B cell (primary cell): ENCODE measurements at regions not wholly inside any gene's neighbourhood (a gene's known extent, or its start where the extent isn't known, plus 50 kb on each side); places are given as distances from the start of the nearest gene placed in this dataset.
"Not testable (repeated sequence)": the region's sequence is repeated elsewhere in the genome, so short reads cannot be mapped to it uniquely, and the experiment has no call there.

Experiments used
- ATAC-seq: fragments of 200-7000 bp; cut with Tn5 transposase; one replicate; pipeline ENCODE4 v1.10.0; 2021; ENCODE audit warnings: low read depth, mild to moderate bottlenecking, moderate number of reproducible peaks, moderate library complexity
- CTCF ChIA-PET: fragments of 350-600 bp; sonication (Branson Sonifier 250); formaldehyde crosslinking; loops from one replicate; lab custom pipeline; 2021; ENCODE audit warnings: antibody characterized with exemption, inconsistent platforms; lab: Charles Lee
- POLR2A ChIA-PET: fragments of 350-600 bp; sonication (Branson Sonifier 250); formaldehyde crosslinking; loops from one replicate; lab custom pipeline; 2021; ENCODE audit warnings: antibody characterized with exemption; lab: Charles Lee
- DNase-seq: peaks from one replicate; pipeline ENCODE4 v3.0.0; 2013
- H2AFZ ChIP-seq: 2 replicates; pipeline ENCODE4 v1.6.1; 2012; ENCODE audit warnings: mild to moderate bottlenecking, low read depth, low read length; ENCODE audit not compliant: insufficient read depth, poor library complexity, severe bottlenecking
- H3K27ac ChIP-seq, 2 donors: 1 replicate in 1 of 2; 2 replicates in 1 of 2; pipeline ENCODE4 v1.5.1; 2012 to 2013; ENCODE audit warnings: low read length in 2 of 2, mild to moderate bottlenecking in 2 of 2, moderate library complexity in 1 of 2
- H3K27me3 ChIP-seq, 4 experiments: fragments of 200-600 bp in 1 of 4; sonication (generic) in 1 of 4; replicated peaks in 1 of 4; 1 replicate in 2 of 4; 2 replicates in 2 of 4; pipeline versions ENCODE4 v1.6.1 to v1.7.0; 2013 to 2016; ENCODE audit warnings: low read length in 3 of 4, mild to moderate bottlenecking in 2 of 4, mixed read lengths in 1 of 4, moderate library complexity in 1 of 4; ENCODE audit not compliant: insufficient read depth in 4 of 4, control insufficient read depth in 3 of 4; ENCODE audit errors: control extremely low read depth in 1 of 4
- H3K36me3 ChIP-seq, 2 experiments: replicated peaks in 1 of 2; 1 replicate in 1 of 2; 2 replicates in 1 of 2; pipeline versions ENCODE4 v1.6.1 to v1.7.1; 2013; ENCODE audit warnings: low read length in 1 of 2; ENCODE audit not compliant: insufficient read depth in 2 of 2, control insufficient read depth in 1 of 2; ENCODE audit errors: control extremely low read depth in 1 of 2, extremely low read depth in 1 of 2
- H3K4me1 ChIP-seq, 2 donors: fragments of 200-600 bp in 1 of 2; sonication (generic) in 1 of 2; 1 replicate in 1 of 2; 2 replicates in 1 of 2; pipeline versions ENCODE4 v1.5.1 to v1.6.1; 2013 to 2017; ENCODE audit warnings: low read length in 2 of 2; ENCODE audit not compliant: control insufficient read depth in 2 of 2, insufficient read depth in 2 of 2
- H3K4me2 ChIP-seq: replicated peaks from 2 replicates; pipeline ENCODE3; 2012; ENCODE audit warnings: mild to moderate bottlenecking, low read depth, low read length; ENCODE audit not compliant: poor library complexity, severe bottlenecking
- H3K4me3 ChIP-seq, 5 experiments: fragments of 200-600 bp in 1 of 5; sonication (generic) in 1 of 5; 1 replicate in 3 of 5; 2 replicates in 2 of 5; pipeline versions ENCODE4 v1.5.1 to v1.7.0; 2011 to 2016; ENCODE audit warnings: low read length in 4 of 5, mild to moderate bottlenecking in 4 of 5, low read depth in 2 of 5, control low read depth in 1 of 5, moderate library complexity in 1 of 5; ENCODE audit not compliant: insufficient read depth in 1 of 5; ENCODE audit errors: control extremely low read depth in 1 of 5, extremely low read depth in 1 of 5
- H3K79me2 ChIP-seq: fragments of 200-600 bp; sonication (generic); one replicate; pipeline ENCODE4 v1.6.0; 2016; ENCODE audit warnings: low read length; ENCODE audit not compliant: control insufficient read depth, insufficient read depth
- H3K9ac ChIP-seq: fragments of 200-600 bp; sonication (generic); 2 replicates; pipeline ENCODE4 v1.6.1; 2017; ENCODE audit warnings: mild to moderate bottlenecking, low read length, moderate library complexity
- H3K9me3 ChIP-seq, 3 donors: one replicate each; pipeline versions ENCODE4 v1.6.1 to v1.7.1; 2013; ENCODE audit warnings: low read length in 2 of 3; ENCODE audit not compliant: control insufficient read depth in 2 of 3, insufficient read depth in 1 of 3; ENCODE audit errors: control extremely low read depth in 1 of 3
- H4K20me1 ChIP-seq: 2 replicates; pipeline ENCODE4 v1.6.0; 2012; ENCODE audit warnings: mild to moderate bottlenecking, low read length; ENCODE audit not compliant: insufficient read depth, control insufficient read depth, poor library complexity, severe bottlenecking
- H3K27ac Mint-ChIP-seq: one replicate; pipeline ENCODE4 v1.8.0; 2021; ENCODE audit warnings: mixed read lengths
- H3K27me3 Mint-ChIP-seq: one replicate; pipeline ENCODE4 v1.8.0; 2021; ENCODE audit warnings: mixed read lengths
- H3K4me1 Mint-ChIP-seq: one replicate; pipeline ENCODE4 v1.8.0; 2021; ENCODE audit warnings: mixed read lengths
- H3K4me3 Mint-ChIP-seq: one replicate; pipeline ENCODE4 v1.8.0; 2021; ENCODE audit warnings: mixed read lengths
- H3K9me3 Mint-ChIP-seq: one replicate; pipeline ENCODE4 v1.8.0; 2022; ENCODE audit warnings: mixed read lengths; ENCODE audit not compliant: insufficient read depth
- CTCF ChIP-seq: fragments of 200-600 bp; IDR thresholded peaks from one replicate; pipeline ENCODE4 v1.8.0; 2022; ENCODE audit warnings: antibody characterized with exemption, mild to moderate bottlenecking
- EZH2 ChIP-seq: IDR thresholded peaks from 2 replicates; pipeline ENCODE4 v1.6.1; 2012; ENCODE audit warnings: borderline replicate concordance, low read depth, mild to moderate bottlenecking, moderate library complexity, low read length; ENCODE audit not compliant: insufficient read depth, poor library complexity, severe bottlenecking
- WGBS: methylation state at CpG from one replicate; pipeline ENCODE4 v1.1.5; 2013; ENCODE audit warnings: missing lambda C conversion rate; ENCODE audit not compliant: insufficient coverage; 5-methylcytosine and 5-hydroxymethylcytosine counted together
- intact Hi-C: fragments of 100-400 bp; cut with micrococcal nuclease; formaldehyde crosslinking; loops from one replicate; pipeline ENCODE4 v1.10.0; 2022

GRCh38 chr4:189843413-189844009, 97.2 kb upstream of the FRG1 start:
- H2AFZ ChIP-seq, result no peak overlapping the region
- ChIA-PET POLR2A (no interaction called here), CTCF (no interaction called here)
- Mint-ChIP-seq H3K27ac (no peak overlapping the region), H3K4me1 (no peaks in the 10 kb centered on the region), H3K4me3 (no peak overlapping the region), H3K9me3 (peaks cover 2% of the 10 kb centered on the region), H3K27me3 (no peaks in the 10 kb centered on the region)
- peaks cover 0 to 13% (median 1%) of the 10 kb centered on the region in 3 donors for H3K9me3 ChIP-seq
- H4K20me1 ChIP-seq, result no peaks in the 10 kb centered on the region
- TF ChIP-seq CTCF, result no peak
- TF ChIP-seq EZH2, result no peak
- H3K27me3 ChIP-seq, result no peaks in the 10 kb centered on the region
- no peaks in the 10 kb centered on the region for H3K4me1 ChIP-seq
- intact Hi-C loops, result no loop called here
- no peaks in the 10 kb centered on the region for H3K36me3 ChIP-seq
- no peak overlapping the region for H3K27ac ChIP-seq
- H3K4me3 ChIP-seq, result no peak overlapping the region
- 90% methylated on average over 8 of the region's 10 CpGs for WGBS
- no peak overlapping the region for H3K9ac ChIP-seq
- DNase-seq (no peak), ATAC-seq (no peak)
- no peaks in the 10 kb centered on the region for H3K79me2 ChIP-seq
- H3K4me2 ChIP-seq, result no peak overlapping the region

- no peak overlapping the region for H3K4me3 ChIP-seq
- no peak overlapping the region for H3K9ac ChIP-seq
- H2AFZ ChIP-seq, result no peak overlapping the region
- TF ChIP-seq EZH2 (no peak), CTCF (no peak)
- no peaks in the 10 kb centered on the region for H4K20me1 ChIP-seq
- Mint-ChIP-seq H3K4me1 (no peaks in the 10 kb centered on the region), H3K27ac (no peak overlapping the region), H3K9me3 (peaks cover 2% of the 10 kb centered on the region), H3K4me3 (no peak overlapping the region), H3K27me3 (no peaks in the 10 kb centered on the region)
- WGBS, result 90% methylated on average over 2 of the region's 2 CpGs
- CTCF ChIA-PET, result no interaction called here
- ATAC-seq (no peak), DNase-seq (no peak)
- H3K4me2 ChIP-seq, result no peak overlapping the region
- intact Hi-C loops, result no loop called here
- no peaks in the 10 kb centered on the region for H3K36me3 ChIP-seq
- H3K4me1 ChIP-seq, result no peaks in the 10 kb centered on the region
- no peaks in the 10 kb centered on the region for H3K79me2 ChIP-seq
- POLR2A ChIA-PET, result no interaction called here
- peaks cover 0 to 13% (median 1%) of the 10 kb centered on the region in 3 donors for H3K9me3 ChIP-seq
- H3K27ac ChIP-seq, result no peak overlapping the region
- H3K27me3 ChIP-seq, result no peaks in the 10 kb centered on the region
Measured at GRCh38 chr4:189845145-189845846, 95.4 kb upstream of the FRG1 start.

- H3K27me3 Mint-ChIP-seq, H3K27ac Mint-ChIP-seq, DNase-seq, intact Hi-C loops, H3K27me3 ChIP-seq, H3K4me1 Mint-ChIP-seq, H3K4me3 Mint-ChIP-seq, POLR2A ChIA-PET, H3K9ac ChIP-seq, H3K4me1 ChIP-seq, H4K20me1 ChIP-seq, H3K4me3 ChIP-seq, H3K9me3 Mint-ChIP-seq, CTCF ChIA-PET, ATAC-seq, H3K27ac ChIP-seq, H3K4me2 ChIP-seq, H2AFZ ChIP-seq, H3K36me3 ChIP-seq, H3K79me2 ChIP-seq: not testable (repeated sequence)
- 93% methylated on average over 25 of the region's 31 CpGs for WGBS
- peaks cover 0 to 13% (median 1%) of the 10 kb centered on the region in 3 donors for H3K9me3 ChIP-seq
Measured at GRCh38 chr4:189846094-189846493, 94.6 kb upstream of the FRG1 start.
